ENCODE measurements at regions not wholly inside any gene's neighbourhood (a gene's known extent, or its start where the extent isn't known, plus 50 kb on each side); places are given as distances from the start of the nearest gene placed in this dataset.

DNA sequence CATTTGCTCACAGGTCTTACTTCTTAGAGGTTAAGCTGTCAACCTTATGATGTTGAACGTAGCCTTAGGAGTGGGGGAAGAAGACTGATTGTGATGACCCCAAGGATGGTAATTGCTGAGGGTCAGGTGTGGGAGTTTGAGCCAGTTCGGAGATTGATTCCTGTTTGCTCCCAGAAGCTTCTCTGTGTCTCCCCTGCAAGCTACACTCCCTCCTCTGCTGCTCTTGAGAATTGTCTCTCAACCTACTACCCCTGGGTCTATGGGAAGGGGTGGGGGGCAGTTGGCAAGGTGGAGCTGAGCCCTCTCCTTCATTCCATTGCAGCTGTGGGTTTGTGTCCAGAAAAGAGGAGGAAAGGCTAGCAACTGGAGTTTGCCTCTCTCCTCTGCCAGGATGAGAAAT is 113.8 kb downstream of the PLEKHG1 start:
- POLR2A ChIA-PET = no interaction called here
- CTCF ChIA-PET = interaction anchor here (0.9 to 1.5 kb wide), 2 partner anchors 11 to 18 kb away, joined by 3 read pairs; no protein-coding TSS in a partner anchor
- Histone ChIP-seq H3K79me2 (ENCODE audit: control insufficient read depth, insufficient read depth, low read length) (no peaks in the 10 kb centered on the region), H3K4me1 (ENCODE audit: control insufficient read depth, insufficient read depth, low read length) (no peaks in the 10 kb centered on the region), H2AFZ (ENCODE audit: control insufficient read depth, low read depth, low read length) (no peak overlapping the region), H4K20me1 (ENCODE audit: control insufficient read depth, insufficient read depth) (no peaks in the 10 kb centered on the region; the same call in 1 of the 2 replicates), H3K4me2 (ENCODE audit: control insufficient read depth, insufficient read depth) (no peak overlapping the region), H3K9me3 (replicated peaks; ENCODE audit: control insufficient read depth, insufficient read depth, low read length) (no peaks in the 10 kb centered on the region), H3K27ac (ENCODE audit: control insufficient read depth, insufficient read depth) (no peak overlapping the region), H3K4me3 (no peak overlapping the region), H3K36me3 (ENCODE audit: control insufficient read depth in 2 of 2, insufficient read depth in 2 of 2, low read length in 1 of 2) (0 out of 4 replicates have a peak, but pooled peaks cover 0 to 1% of the 10 kb centered on the region in 2 experiments), H3K27me3 (replicated peaks in 1 of 2; ENCODE audit: control insufficient read depth in 2 of 2, insufficient read depth in 2 of 2, low read length in 1 of 2) (no peaks in the 10 kb centered on the region), H3K9ac (ENCODE audit: control insufficient read depth, insufficient read depth, low read length) (no peak overlapping the region)
- DNase-seq (ENCODE audit: low read depth, low spot score) (no peak), FAIRE-seq (no peak), ATAC-seq (no peak)
- WGBS (ENCODE audit: insufficient coverage, insufficient replicate concordance, low lambda C conversion rate, missing lambda C conversion rate) = 70% methylated on average over 2 of the region's 2 CpGs
- RAD21 ChIA-PET (ENCODE audit: unreplicated experiment) = no interaction called here
- no TSS peak for BruUV-seq (replicated peaks)
- SMC1A ChIA-PET (ENCODE audit: uncharacterized antibody, unreplicated experiment) = interaction anchor here (0.8 to 1.3 kb wide), 4 partner anchors 9 to 26 kb away, joined by 3 to 4 read pairs (median 3); no protein-coding TSS in a partner anchor
- TF ChIP-seq, protein P1, sequence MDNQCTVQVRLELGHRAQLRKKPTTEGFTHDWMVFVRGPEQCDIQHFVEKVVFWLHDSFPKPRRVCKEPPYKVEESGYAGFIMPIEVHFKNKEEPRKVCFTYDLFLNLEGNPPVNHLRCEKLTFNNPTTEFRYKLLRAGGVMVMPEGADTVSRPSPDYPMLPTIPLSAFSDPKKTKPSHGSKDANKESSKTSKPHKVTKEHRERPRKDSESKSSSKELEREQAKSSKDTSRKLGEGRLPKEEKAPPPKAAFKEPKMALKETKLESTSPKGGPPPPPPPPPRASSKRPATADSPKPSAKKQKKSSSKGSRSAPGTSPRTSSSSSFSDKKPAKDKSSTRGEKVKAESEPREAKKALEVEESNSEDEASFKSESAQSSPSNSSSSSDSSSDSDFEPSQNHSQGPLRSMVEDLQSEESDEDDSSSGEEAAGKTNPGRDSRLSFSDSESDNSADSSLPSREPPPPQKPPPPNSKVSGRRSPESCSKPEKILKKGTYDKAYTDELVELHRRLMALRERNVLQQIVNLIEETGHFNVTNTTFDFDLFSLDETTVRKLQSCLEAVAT (IDR thresholded peaks at IDR 0.05) = no peak
- TF ChIP-seq POLR2AphosphoS5 (IDR thresholded peaks at IDR 0.05; ENCODE audit: low read length) (no peak), GABPA (IDR thresholded peaks at IDR 0.05; ENCODE audit: low read depth) (no peak), ZNF384 (IDR thresholded peaks at IDR 0.05; ENCODE audit: borderline replicate concordance, low read depth, low read length) (no peak), USF2 (IDR thresholded peaks at IDR 0.05; ENCODE audit: borderline replicate concordance, low read depth, low read length) (no peak), ZZZ3 (IDR thresholded peaks at IDR 0.05; ENCODE audit: control insufficient read depth, insufficient read length, low read depth) (no peak)
- TF ChIP-seq, protein P2, sequence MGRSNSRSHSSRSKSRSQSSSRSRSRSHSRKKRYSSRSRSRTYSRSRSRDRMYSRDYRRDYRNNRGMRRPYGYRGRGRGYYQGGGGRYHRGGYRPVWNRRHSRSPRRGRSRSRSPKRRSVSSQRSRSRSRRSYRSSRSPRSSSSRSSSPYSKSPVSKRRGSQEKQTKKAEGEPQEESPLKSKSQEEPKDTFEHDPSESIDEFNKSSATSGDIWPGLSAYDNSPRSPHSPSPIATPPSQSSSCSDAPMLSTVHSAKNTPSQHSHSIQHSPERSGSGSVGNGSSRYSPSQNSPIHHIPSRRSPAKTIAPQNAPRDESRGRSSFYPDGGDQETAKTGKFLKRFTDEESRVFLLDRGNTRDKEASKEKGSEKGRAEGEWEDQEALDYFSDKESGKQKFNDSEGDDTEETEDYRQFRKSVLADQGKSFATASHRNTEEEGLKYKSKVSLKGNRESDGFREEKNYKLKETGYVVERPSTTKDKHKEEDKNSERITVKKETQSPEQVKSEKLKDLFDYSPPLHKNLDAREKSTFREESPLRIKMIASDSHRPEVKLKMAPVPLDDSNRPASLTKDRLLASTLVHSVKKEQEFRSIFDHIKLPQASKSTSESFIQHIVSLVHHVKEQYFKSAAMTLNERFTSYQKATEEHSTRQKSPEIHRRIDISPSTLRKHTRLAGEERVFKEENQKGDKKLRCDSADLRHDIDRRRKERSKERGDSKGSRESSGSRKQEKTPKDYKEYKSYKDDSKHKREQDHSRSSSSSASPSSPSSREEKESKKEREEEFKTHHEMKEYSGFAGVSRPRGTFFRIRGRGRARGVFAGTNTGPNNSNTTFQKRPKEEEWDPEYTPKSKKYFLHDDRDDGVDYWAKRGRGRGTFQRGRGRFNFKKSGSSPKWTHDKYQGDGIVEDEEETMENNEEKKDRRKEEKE (IDR thresholded peaks at IDR 0.05) = no peak
- intact Hi-C loops (cut with micrococcal nuclease; ENCODE audit: unreplicated experiment) = no loop called here
- in situ Hi-C loops (cut with MboI) = no loop called here

Data from GM12878 (cell line).